ENCODE measurements at regions not wholly inside any gene's neighbourhood (a gene's known extent, or its start where the extent isn't known, plus 50 kb on each side); places are given as distances from the start of the nearest gene placed in this dataset.

GRCh38 chr9:79001012-79001411 is 570.8 kb upstream of the TLE4 start:
- H3K4me2 ChIP-seq (replicated peaks; ENCODE audit: extremely low read depth, low read length, poor library complexity, severe bottlenecking): no peak overlapping the region
- H3K36me3 ChIP-seq (replicated peaks in 1 of 2; ENCODE audit: control insufficient read depth in 1 of 2, insufficient read depth in 2 of 2, low read length in 2 of 2): no peaks in the 10 kb centered on the region
- intact Hi-C loops (cut with micrococcal nuclease): no loop called here
- H3K27me3 ChIP-seq (ENCODE audit: control insufficient read depth in 2 of 2, insufficient read depth in 2 of 2, low read length in 2 of 2): no peaks in the 10 kb centered on the region
- no peaks in the 10 kb centered on the region for H3K4me1 Mint-ChIP-seq
- H2AFZ ChIP-seq (ENCODE audit: insufficient read depth, low read depth, low read length, poor library complexity, severe bottlenecking): no peak overlapping the region
- H3K36me3 Mint-ChIP-seq: no peaks in the 10 kb centered on the region
- H3K79me2 ChIP-seq (ENCODE audit: insufficient read depth, low read length): no peaks in the 10 kb centered on the region
- H3K9ac ChIP-seq (ENCODE audit: insufficient read depth, low read length, poor library complexity, severe bottlenecking): no peak overlapping the region
- H4K20me1 ChIP-seq (ENCODE audit: insufficient read depth, low read length): no peaks in the 10 kb centered on the region
- H3K27ac Mint-ChIP-seq: no peak overlapping the region
- H3K27me3 Mint-ChIP-seq (ENCODE audit: low read depth in 3 of 3): no peaks in the 10 kb centered on the region
- no peaks in the 10 kb centered on the region for H3K4me1 ChIP-seq (ENCODE audit: control insufficient read depth in 1 of 2, insufficient read depth in 2 of 2, low read length in 2 of 2)
- H3K4me3 ChIP-seq (replicated peaks in 1 of 3; ENCODE audit: low read depth in 2 of 3, low read length in 3 of 3): no peak overlapping the region
- no peak for TF ChIP-seq CTCF (IDR thresholded peaks at IDR 0.05)
- H3K4me3 Mint-ChIP-seq: no peak overlapping the region
- H3K27ac ChIP-seq (ENCODE audit: low read depth in 1 of 2, low read length in 2 of 2): no peak overlapping the region
- peaks cover 0 to 11% (median 0%) of the 10 kb centered on the region in 7 donors for H3K9me3 Mint-ChIP-seq
- DNase-seq: no peak
- WGBS (ENCODE audit: insufficient coverage): no CpG with 5 or more reads among the region's 2 CpGs
- no peaks in the 10 kb centered on the region for H3K9me3 ChIP-seq (replicated peaks in 1 of 2; ENCODE audit: control insufficient read depth in 1 of 2, insufficient read depth in 1 of 2, low read length in 2 of 2)

- intact Hi-C loops (cut with micrococcal nuclease): no loop called here
- Histone ChIP-seq H3K36me3 (replicated peaks in 1 of 2; ENCODE audit: control insufficient read depth in 1 of 2, insufficient read depth in 2 of 2, low read length in 2 of 2) (no peaks in the 10 kb centered on the region), H3K4me3 (replicated peaks in 1 of 3; ENCODE audit: low read depth in 2 of 3, low read length in 3 of 3) (no peak overlapping the region), H3K9me3 (replicated peaks in 1 of 2; ENCODE audit: control insufficient read depth in 1 of 2, insufficient read depth in 1 of 2, low read length in 2 of 2) (no peaks in the 10 kb centered on the region), H4K20me1 (ENCODE audit: insufficient read depth, low read length) (no peaks in the 10 kb centered on the region), H3K27me3 (ENCODE audit: control insufficient read depth in 2 of 2, insufficient read depth in 2 of 2, low read length in 2 of 2) (no peaks in the 10 kb centered on the region), H3K27ac (ENCODE audit: low read depth in 1 of 2, low read length in 2 of 2) (no peak overlapping the region), H3K9ac (ENCODE audit: insufficient read depth, low read length, poor library complexity, severe bottlenecking) (no peak overlapping the region), H3K4me2 (replicated peaks; ENCODE audit: extremely low read depth, low read length, poor library complexity, severe bottlenecking) (no peak overlapping the region), H3K79me2 (ENCODE audit: insufficient read depth, low read length) (no peaks in the 10 kb centered on the region), H2AFZ (ENCODE audit: insufficient read depth, low read depth, low read length, poor library complexity, severe bottlenecking) (no peak overlapping the region), H3K4me1 (ENCODE audit: control insufficient read depth in 1 of 2, insufficient read depth in 2 of 2, low read length in 2 of 2) (no peaks in the 10 kb centered on the region)
- peaks cover 0 to 9% (median 0%) of the 10 kb centered on the region in 7 donors for H3K9me3 Mint-ChIP-seq
- no peaks in the 10 kb centered on the region for H3K27me3 Mint-ChIP-seq (ENCODE audit: low read depth in 3 of 3)
- H3K27ac Mint-ChIP-seq: no peak overlapping the region
- peaks cover 4% of the 10 kb centered on the region for H3K4me1 Mint-ChIP-seq
- no peak for DNase-seq
- H3K36me3 Mint-ChIP-seq: no peaks in the 10 kb centered on the region
- no peak overlapping the region for H3K4me3 Mint-ChIP-seq
- TF ChIP-seq CTCF (IDR thresholded peaks at IDR 0.05): no peak
- no CpG with 5 or more reads among the region's 2 CpGs for WGBS (ENCODE audit: insufficient coverage)
Measured at GRCh38 chr9:79003514-79003913, 568.3 kb upstream of the TLE4 start.

Data from CD14-positive monocyte (primary cell).